NCI-H1105 treated with DMSO at 0.1 percent for 48 hours (cell line): ENCODE measurements at regions not wholly inside any gene's neighbourhood (a gene's known extent, or its start where the extent isn't known, plus 50 kb on each side); places are given as distances from the start of the nearest gene placed in this dataset.

Experiments
- DNase-seq: peaks from one replicate; lab custom pipeline; 2025; lab: John Stamatoyannopoulos, UW

- DNase-seq: no peak
Measured at GRCh38 chr5:133708331-133708850, 96.0 kb upstream of the FSTL4 start.

DNA sequence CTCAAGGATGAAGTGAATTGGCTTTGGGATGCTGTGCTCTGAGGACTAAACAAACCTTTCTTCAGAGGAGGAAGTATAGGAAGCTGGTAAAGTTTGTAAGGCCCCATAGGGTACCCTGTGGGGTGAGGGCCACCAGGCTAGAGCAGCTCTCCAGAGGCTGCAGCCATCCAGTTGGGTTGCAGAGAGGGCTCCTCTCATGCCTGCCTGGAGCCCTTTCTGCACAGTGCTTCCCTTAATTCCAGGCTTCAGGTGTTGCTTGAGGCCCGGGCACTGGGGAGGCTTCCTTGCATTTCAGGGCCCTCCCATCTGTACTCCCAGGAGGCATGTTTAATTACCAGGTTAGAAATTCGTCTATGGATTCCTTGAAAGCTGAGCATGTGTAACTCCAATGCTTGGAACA is 95.3 kb upstream of the FSTL4 start:
- peak; percentile 1 for DNase-seq

DNA sequence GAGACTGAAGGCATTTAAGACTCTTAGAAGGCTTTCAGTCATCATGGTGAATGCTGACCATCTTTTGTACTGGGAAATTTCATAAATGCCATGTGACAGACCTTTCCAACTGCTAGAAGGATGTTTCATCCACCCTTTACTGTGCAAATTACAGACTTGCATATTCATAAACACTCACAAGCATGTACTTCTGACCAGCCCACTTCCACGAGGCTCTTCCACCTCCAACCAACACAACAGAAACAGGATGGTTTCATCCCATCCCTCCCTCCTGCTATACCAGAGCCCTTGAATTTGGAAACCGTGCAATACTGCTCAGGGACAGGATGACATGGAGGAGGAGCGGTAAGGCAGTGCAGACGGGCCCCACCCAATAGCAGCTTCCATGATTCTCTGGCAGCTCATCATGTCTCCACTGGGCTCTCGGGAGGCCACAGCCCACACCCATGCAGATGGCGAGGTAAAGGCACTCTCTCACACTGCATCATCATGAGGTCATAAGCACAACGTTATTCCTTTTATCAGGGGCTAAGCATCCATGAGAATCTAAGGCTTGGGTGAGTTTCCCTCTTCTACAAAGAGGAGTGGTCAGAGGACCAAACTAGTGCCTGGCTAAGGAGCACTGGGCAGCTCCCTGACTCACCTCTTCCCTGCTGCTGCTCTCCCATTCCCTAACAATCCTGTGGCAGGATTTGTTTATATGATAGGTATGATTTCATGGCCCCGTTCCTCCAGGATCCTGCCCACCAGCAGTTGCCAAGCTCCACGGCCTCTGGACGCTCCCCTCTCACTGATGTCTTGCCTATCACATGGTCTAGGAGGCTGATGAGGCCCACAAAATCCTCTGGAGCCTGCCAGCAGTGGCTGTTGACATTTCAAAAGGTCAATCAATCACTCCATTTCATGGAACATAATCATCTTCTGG is 94.4 kb upstream of the FSTL4 start:
- DNase-seq: no peak

DNA sequence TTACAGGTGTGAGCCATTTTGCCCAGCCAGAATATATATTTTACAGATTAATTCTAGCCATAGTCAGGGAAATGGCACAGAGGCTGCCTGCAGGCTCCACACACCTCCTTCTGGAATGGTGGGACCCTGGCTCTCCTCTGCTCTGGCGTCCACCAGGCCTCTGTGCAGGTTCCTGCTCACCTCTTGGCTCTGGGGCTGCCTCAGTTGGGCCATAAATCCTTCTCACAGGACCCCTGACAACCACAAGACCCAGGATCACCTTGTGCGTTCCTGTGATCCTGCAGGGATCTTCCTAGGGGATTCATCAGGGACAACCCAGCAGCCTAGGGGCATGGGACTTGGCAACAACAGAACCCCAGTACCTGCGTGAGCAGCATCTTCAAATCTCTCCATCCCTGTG is 93.0 kb upstream of the FSTL4 start:
- no peak for DNase-seq

DNA sequence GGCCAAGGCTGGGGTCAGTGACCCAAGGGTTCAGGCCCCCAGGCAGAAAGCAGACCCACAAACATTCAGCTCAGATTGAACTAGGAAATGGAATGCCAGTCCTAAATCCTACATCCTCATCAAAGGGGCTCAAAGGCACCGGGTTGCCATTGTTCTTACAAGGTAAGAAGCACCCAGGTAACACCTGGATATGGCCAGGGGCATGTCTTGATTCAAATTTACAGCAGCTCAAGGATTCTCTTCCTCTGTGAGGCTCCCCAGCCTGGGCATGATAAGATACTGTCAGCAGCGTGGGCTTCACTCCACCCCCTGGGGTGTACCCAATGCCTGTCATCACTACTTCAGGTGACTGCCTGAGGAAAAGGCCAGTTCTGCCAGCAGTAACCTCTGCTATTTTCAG is 92.1 kb upstream of the FSTL4 start:
- DNase-seq: no peak

- no peak for DNase-seq
Measured at GRCh38 chr5:133703935-133704334, 91.6 kb upstream of the FSTL4 start.

- no peak for DNase-seq
Measured at GRCh38 chr5:133702791-133703770, 90.7 kb upstream of the FSTL4 start.

DNA sequence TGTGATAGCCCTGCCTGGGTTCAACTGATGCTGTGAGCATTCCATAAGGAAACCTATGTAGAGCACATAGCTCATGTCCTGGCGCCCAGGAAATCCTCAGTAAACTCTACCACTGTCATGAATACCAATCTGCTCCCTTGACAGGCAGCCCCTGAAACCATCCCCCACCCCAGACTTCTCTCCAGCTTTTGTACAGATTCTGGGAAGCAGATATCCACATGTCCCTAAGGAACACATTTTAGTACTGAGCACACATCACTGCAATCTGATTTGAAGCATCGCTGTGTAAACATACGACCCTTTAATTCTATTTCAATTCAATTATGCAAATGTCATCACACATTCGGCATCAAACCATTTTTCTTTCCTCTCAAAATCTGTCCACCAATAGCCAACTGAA is 89.5 kb upstream of the FSTL4 start:
- no peak for DNase-seq

- DNase-seq: no peak
Measured at GRCh38 chr5:133700251-133700650, 87.9 kb upstream of the FSTL4 start.

DNA sequence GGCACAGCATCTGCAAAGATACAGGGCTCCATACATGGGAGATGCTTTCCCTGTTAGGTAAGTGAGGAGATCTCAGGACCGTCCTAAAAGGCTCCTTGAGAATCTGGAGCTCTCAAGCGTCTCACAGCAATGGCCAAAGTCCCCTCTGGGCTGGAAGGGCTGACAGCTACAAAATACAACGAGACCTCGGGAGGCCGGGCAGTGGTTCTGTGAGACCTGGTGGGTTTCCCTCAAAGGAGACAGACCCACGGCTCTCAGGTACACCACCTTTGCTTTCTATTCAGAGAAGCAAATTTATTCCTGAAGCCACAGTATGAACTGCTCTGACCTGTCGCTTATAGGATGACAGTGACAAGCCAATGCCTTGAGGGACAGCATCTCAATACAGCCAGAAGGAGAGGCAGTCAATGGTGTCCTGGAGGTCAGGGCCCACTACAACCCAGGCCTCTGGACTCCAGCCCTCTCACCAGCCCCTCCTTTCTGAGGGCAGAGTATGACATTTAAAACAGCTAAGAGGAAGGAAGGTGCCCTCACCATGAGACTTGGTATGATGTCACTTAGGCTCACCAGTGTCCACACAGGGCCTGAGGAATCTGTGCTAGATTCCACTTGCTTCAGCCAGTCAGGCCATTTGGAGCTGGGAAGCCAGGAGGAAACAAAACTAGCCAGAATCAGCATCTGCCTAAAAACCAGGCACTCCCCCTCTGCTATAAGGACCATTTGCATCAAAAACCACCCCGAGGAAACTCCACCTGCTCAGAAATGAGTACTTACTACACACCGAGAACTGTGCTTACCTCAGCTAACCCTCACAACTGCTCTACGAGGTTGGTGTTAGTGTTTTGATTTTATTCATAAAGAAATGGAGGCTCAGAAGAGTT is 86.5 kb upstream of the FSTL4 start:
- DNase-seq: no peak

GRCh38 chr5:133698259-133698554 is 85.9 kb upstream of the FSTL4 start:
- no peak for DNase-seq

DNA sequence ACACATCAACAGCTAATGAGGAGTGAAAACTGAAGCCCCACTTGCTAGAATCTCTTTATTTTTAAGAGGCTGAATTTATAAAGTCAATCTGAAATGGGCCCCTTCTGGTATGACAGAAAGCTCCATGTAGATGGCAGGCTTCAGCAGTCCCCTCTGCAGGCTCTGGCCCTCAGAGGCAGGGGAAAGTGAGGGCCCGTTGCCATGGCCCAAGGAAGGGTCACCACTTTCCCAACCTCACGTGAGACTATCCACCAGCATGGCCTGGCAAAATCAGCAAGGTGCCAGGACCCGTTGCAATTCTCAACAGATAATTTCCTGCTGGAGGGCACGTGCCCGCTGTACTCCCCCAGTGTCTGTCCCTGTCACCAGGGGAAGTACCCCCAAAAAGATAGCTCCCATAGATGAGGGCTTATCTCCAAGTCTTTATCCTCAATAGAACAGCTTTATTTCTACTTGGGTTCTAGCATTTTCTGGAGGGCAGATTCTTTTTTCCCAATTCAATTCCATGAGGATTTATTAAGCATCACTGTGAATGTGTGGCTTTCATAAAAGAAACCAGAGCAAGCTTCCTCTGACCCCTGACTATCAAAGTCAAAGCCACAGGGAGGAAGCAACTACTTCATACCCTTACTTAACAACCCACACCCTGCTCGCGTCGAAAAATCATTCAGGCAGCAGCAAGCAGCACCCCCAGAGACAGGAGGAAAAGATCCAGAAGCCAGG is 85.4 kb upstream of the FSTL4 start:
- DNase-seq: no peak

GRCh38 chr5:133696782-133697507 is 84.6 kb upstream of the FSTL4 start:
- no peak for DNase-seq

DNA sequence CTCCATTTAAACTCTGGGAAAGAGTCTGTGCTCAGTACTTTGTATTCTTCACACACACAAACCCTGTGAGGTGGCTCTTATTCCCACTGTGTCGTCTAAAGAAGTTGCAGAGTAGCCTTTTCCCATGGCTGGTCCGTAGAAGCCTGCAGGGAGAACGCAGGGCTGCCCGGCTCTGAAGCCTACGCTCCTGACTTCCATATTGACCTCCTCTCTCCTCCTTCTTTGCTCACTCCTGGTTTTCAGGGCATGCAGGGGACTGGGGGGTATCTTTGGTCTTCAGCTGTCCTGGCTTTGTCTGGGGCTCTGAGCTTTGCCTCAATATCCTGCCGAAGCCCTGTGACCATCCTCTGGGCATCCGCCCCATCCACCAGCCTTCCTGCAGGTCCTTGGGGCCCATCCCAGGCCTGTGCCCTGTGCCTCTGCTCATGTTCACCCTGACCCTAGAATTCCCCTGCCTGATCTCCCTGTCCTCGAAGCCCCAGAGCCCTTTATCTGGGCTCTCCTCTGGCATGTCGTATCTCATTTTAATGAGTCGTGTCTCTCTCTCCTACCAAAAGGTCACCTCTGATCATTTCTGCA is 83.8 kb upstream of the FSTL4 start:
- no peak for DNase-seq

GRCh38 chr5:133694181-133694831 is 82.0 kb upstream of the FSTL4 start:
- DNase-seq: no peak

- no peak for DNase-seq
Measured at GRCh38 chr5:133691448-133691847, 79.1 kb upstream of the FSTL4 start.

GRCh38 chr5:133690746-133691145 is 78.4 kb upstream of the FSTL4 start:
- no peak for DNase-seq

- DNase-seq: no peak
Measured at GRCh38 chr5:133688391-133688790, 76.0 kb upstream of the FSTL4 start.
